DMS 273 (cell line): ENCODE measurements at regions not wholly inside any gene's neighbourhood (a gene's known extent, or its start where the extent isn't known, plus 50 kb on each side); places are given as distances from the start of the nearest gene placed in this dataset.

Experiments used
- DNase-seq: peaks from one replicate; lab custom pipeline; 2025; ENCODE audit not compliant: unreplicated experiment; lab: John Stamatoyannopoulos, UW

DNA sequence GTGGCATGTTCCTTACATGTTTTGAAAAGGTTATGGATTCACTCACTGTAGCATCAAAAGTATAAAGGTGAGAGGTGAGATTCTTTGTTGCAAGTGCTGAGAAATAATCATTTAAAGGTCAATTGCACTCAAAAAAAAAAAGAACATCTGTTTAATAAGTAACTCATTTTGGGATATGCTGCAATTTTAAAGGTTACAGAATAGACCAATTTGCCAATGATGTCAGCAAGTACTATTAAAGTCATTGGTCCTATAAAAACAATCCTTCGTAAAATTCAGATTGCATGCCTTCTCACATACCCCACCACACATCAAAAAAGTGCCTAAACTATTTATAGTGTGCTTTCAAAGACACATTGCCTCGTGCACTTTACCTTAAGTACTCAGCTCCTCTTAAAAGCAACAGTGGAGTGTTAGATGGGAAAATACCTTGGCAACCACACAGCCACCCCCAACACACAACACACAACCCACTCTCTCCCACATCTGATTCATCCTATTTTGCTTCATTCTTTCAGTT is 218.2 kb upstream of the ADGRL2 start:
- no peak for DNase-seq

DNA sequence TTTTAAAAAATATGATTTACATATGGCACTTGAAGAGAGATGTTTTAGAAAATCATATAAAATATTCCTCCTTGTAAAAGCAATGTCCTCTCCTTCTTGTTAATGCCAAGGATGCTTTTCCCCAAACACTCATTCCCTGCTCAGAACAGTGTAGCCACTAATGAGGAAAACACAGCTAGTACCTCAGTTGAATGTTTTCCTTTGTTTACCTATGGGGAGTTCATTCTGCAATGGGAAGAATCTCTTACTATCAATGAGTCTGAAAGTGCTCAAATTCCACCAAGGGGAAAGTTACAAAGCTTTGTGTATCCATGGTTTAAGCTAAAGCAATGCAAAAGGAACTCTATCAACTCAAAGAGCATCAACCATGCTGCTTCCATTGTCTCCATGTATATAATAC is 221.9 kb upstream of the ADGRL2 start:
- DNase-seq = no peak

DNA sequence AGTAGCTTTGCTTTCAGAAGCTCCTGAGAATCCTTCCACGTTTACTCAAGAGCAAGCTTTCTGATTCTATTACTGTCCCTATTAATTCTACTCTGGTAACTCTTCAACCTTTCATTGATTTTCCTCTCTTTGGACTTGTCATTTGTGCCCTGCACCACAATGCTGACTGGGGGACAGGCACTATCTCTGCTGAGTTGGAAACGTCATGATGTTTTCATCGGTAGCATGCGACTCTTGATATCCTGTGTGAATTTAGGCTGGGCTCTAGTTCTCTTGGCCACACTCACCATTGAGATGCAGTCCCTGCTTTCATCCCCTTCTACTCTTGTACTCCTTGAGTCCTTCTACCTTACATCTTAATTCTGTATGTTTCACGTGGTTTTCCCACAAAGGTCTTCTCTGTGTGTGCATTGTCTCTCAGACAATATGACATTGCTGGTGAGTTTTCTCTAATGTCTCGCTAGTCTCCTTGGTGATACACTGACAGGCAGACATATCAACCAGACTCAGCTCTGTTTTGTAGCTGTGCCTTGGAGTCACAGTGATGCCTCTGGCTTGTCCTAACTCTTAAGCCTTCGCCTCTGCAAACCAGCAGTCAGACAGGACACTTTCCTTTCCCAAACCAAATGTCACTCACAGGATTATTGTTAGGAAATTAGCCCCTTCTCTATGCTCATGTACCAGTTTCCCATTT is 223.6 kb upstream of the ADGRL2 start:
- DNase-seq = no peak

DNA sequence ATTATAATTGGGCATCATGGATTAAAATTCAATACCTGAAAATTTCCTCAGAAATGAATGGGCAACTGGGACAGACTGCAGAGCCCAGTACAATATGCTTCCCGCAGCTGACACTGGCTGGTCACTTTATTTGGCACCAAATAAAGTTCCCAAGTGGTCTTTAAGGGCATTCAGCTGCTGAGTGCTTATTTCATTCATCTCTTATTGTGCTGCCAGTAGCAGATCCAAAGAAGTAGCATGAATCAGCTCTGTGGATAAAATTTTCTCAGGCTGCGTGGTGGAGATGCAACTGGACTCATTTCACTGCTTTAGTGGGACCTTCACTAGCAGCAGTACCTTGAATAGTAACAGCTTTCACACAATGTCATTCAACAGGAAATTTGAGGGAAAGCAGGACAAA is 226.3 kb upstream of the ADGRL2 start:
- no peak for DNase-seq

GRCh38 chr1:81573458-81573857 is 227.3 kb upstream of the ADGRL2 start:
- DNase-seq = no peak

GRCh38 chr1:81571946-81572345 is 228.8 kb upstream of the ADGRL2 start:
- no peak for DNase-seq

- DNase-seq = no peak
Measured at GRCh38 chr1:81569761-81570160, 231.0 kb upstream of the ADGRL2 start.

- no peak for DNase-seq
Measured at GRCh38 chr1:81563632-81564031, 237.1 kb upstream of the ADGRL2 start.

DNA sequence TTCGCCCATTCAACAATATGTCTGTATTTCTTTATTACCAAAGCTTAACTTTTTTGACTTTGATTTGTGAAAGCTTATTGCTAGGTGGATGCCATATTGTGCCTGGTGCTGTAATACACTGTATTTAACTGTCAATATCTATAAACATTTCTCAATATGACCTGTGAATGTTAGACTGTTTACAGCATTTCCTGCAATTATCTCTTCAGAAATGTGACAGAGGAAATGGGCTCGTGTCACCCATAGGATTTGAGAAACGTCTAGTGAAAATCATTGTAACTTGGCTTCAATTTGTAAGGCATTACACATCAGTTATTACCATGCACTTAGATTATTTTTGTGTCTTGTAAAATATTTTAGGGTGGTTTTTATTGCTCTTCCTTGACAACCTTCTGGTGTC is 237.8 kb upstream of the ADGRL2 start:
- DNase-seq = no peak

- no peak for DNase-seq
Measured at GRCh38 chr1:81560629-81561028, 240.1 kb upstream of the ADGRL2 start.

GRCh38 chr1:81559662-81560350 is 240.9 kb upstream of the ADGRL2 start:
- peak; percentile 24 for DNase-seq

DNA sequence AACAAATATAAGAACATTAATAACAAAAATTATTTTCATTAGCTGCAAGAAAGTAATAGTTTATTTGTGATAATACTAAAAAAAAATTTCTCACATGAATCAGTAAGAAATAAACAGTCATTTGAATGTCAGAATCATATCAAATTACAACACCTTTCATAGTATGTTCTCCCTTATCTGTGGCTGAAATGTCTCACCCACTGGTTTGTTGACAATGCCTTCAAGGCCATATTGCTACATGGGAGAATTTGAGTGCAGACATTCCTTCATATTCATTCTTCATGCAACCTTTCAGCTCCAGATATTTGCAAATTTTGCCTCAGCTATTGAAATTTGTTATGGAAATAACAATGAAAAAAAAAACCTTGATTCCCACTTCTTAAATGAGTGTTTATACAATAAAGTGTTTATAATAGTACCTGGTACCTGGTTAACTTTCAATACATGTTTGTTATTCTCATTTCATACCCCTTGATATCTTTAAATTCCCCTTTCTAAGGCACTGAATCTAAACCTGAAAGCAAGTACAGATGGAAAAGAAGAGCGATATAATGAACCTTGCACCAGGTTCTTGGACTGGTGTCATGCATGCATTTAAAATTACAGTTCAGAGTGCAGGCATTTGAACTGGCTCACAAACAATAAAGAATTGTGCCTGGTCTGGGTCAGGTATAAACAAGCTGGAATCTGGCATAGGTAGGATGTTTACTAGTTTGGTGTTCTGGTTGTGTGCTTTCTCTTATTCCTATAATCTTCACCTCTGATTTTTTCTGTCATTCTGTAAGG is 242.2 kb upstream of the ADGRL2 start:
- no peak for DNase-seq

GRCh38 chr1:81556968-81557367 is 243.8 kb upstream of the ADGRL2 start:
- no peak for DNase-seq

- no peak for DNase-seq
Measured at GRCh38 chr1:81554534-81554933, 246.2 kb upstream of the ADGRL2 start.

DNA sequence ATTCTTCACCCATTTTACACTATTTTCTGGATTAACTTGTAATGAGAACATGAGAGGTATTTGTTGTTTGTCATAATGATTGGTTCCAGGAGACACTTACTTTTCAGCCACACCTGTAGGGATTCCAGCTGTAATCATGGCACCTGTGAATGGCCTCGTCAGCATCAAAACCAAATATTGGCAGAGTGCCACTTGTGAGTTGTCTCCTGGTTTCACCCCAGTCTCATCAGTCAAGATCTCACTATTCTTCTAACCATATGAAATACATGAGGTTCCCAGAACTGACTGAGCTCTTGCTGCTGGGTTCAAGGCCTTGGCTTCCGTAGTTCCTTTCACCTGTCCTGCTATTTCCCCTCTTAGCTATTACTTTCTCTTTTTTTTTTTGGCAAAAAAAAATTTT is 246.6 kb upstream of the ADGRL2 start:
- DNase-seq = no peak

DNA sequence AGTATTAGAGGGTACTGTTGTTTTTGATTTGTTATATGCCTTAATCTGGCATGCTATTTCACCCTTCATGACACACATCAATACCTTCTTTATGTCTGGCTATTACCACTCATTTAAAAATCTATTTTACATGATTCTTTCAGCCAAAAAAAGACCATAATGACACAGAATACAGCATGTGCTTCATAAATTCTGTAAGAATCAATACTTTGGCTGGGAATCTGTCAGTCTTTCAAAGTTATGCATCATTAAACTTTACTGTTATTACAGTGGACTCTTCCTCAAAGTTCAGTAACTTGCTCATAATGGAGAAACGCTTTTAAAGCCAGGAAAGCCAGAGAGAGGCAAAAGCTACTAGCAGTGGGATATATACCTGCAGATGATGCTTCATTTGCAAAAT is 247.2 kb upstream of the ADGRL2 start:
- DNase-seq = no peak

- no peak for DNase-seq
Measured at GRCh38 chr1:81551946-81552345, 248.8 kb upstream of the ADGRL2 start.

GRCh38 chr1:81550753-81551152 is 250.0 kb upstream of the ADGRL2 start:
- DNase-seq = no peak

DNA sequence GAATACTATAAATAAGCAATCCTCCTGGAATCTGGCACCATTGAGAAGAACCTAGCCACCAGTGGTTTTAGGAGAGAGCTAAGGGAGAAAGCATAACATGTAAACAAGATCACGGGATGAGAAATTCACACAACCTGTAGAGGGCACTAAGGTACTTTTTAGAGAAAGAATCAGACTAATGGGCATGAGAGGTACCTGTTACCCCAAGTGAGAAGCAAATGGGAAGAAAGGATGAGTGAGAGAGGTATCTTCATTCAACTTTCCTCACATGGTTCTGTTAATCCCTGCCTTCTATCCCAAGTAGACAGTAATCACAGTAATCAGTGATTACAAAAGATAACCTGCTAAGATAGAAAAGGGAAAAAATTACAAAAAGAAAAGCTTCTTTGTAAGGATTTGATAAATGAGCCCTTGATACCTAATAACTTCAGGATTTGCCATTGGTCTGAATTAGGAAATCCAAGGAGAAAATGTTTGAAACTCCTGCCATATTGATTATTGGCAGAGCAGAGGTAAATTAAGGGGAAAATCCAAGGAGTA is 251.1 kb upstream of the ADGRL2 start:
- DNase-seq = peak; percentile 43

DNA sequence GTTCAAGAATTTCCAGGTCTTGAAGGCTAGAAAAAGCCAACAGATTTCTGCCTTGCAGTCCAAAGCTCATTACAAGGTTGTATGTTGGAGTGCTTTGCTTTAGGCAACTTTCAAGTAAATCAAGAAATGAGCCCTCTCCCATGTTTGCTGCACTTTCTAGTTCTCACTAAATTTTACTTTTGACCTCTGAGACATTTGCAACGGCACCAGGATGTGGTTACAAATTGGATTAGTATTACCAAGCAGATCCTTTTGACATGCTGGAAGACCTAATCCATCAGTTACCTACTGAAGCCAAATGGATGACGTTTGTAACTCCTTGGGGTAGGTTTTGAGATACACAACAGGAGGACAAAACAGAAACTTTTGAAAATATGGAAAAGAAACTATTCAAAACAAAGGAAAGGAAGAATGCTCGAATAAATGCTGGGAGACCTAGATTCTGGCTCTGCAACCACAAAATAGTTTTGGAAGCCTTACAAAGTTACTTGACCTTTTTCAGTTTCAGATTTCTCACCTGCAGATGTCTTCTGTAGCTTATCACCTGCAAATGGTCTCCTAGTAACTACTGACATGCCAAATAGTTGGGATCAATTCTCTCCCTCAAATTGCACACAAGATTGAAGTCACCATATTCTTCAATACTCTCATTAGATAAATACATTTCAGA is 251.7 kb upstream of the ADGRL2 start:
- DNase-seq = no peak

DNA sequence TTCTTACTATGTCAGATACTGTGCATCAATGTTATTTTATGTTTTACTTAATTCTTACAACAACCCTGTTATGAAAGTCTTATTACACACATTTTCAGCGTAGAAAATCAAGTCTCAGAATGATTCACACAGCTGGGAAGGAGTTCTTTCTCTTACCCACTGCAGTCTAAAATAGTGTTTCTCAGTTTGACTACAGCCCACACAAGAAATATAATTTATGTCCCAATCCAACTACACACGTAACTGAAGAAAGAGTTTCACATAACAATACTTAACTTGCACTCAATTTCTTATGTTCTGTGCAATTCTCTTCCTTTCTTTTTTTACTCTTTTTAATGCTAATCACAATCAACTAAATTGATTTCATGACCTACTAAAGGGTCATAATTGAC is 252.8 kb upstream of the ADGRL2 start:
- no peak for DNase-seq
